SK-N-MC (cell line): ENCODE measurements at regions not wholly inside any gene's neighbourhood (a gene's known extent, or its start where the extent isn't known, plus 50 kb on each side); places are given as distances from the start of the nearest gene placed in this dataset.

Experiments used
- EZH2 ChIP-seq: fragments of 200-600 bp; sonication (generic); IDR thresholded peaks from one replicate; pipeline ENCODE4 v1.6.1; 2017; ENCODE audit warnings: antibody characterized with exemption
- FOXP2 ChIP-seq: optimal IDR thresholded peaks from 2 replicates; pipeline ENCODE3; 2011; ENCODE audit warnings: mild to moderate bottlenecking, moderate library complexity; ENCODE audit not compliant: insufficient read depth; ENCODE audit errors: extremely low read length, control extremely low read depth
- POLR2AphosphoS5 ChIP-seq: IDR thresholded peaks from 2 replicates; pipeline ENCODE4 v1.6.1; 2012; ENCODE audit warnings: mild to moderate bottlenecking, low read depth, low read length, borderline replicate concordance

DNA sequence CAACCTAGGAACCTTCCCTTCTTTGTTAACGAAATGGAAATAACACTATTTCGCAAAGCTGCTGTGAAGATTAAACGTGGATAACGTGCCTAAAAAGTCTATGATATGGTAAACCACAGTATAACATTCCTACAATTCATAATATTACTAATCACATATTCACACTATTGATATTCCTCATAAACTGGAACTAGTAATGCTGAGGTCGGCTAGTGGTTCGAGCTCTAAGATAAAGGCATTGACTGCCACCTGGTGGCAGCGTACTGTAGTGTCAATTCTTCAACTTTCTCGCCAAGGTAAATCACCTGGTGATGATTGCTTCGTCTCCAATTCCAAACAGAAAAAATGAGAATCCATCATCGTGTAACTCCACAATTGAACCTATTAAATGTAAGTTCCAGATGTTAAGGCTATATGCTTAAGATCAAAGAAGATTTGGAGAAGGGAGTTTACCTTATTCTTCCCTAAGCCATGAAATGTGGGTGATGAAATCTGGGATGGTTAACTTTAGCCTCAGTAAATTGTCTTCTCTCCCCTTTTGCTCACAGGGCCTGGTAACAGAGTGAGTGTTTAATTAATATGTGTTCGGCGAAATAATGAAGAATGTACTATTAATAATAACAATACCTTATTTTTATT lies 197.5 kb upstream of the TMEM132C start:
- TF ChIP-seq POLR2AphosphoS5 (no peak), EZH2 (no peak), FOXP2 (no peak)
